DOHH2 (cell line): ENCODE measurements at regions not wholly inside any gene's neighbourhood (a gene's known extent, or its start where the extent isn't known, plus 50 kb on each side); places are given as distances from the start of the nearest gene placed in this dataset.

Experiments
- CTCF ChIP-seq: fragments of 200-600 bp; sonication (generic); IDR thresholded peaks from one replicate; pipeline ENCODE4 v1.5.1; 2014; ENCODE audit warnings: antibody characterized with exemption, mild to moderate bottlenecking, low read depth, low read length; ENCODE audit not compliant: poor library complexity, severe bottlenecking
- EZH2phosphoT487 ChIP-seq: fragments of 200-600 bp; sonication (generic); IDR thresholded peaks from 2 replicates; pipeline ENCODE4 v1.6.1; 2017; ENCODE audit warnings: borderline replicate concordance, mild to moderate bottlenecking, antibody characterized with exemption, low read length, moderate library complexity, mixed read lengths

GRCh38 chr2:146444987-146445386, 1399.8 kb upstream of the ACVR2A start:
- TF ChIP-seq CTCF (no peak), EZH2phosphoT487 (no peak)
